BE2C (cell line): ENCODE measurements at regions not wholly inside any gene's neighbourhood (a gene's known extent, or its start where the extent isn't known, plus 50 kb on each side); places are given as distances from the start of the nearest gene placed in this dataset.

ENCODE experiments used
- DNase-seq: peaks from one replicate; pipeline ENCODE4 v3.0.0-alpha.2; 2020
- H3K27me3 ChIP-seq: fragments of 250-450 bp; sonication (Bioruptor Pico); 2 replicates; pipeline ENCODE4 v1.5.1; 2020; ENCODE audit warnings: mild to moderate bottlenecking
- H3K36me3 ChIP-seq: fragments of 250-450 bp; sonication (Bioruptor Pico); 2 replicates; pipeline ENCODE4 v1.5.1; 2020; ENCODE audit warnings: mild to moderate bottlenecking
- H3K4me1 ChIP-seq: fragments of 250-450 bp; sonication (Bioruptor Pico); 2 replicates; pipeline ENCODE4 v1.5.1; 2020
- H3K4me3 ChIP-seq: 2 replicates; pipeline ENCODE4 v1.5.1; 2011; ENCODE audit warnings: low read depth, low read length
- H3K9me3 ChIP-seq: fragments of 250-450 bp; sonication (Bioruptor Pico); 2 replicates; pipeline ENCODE4 v1.5.1; 2020
- TF ChIP-seq, protein P1 (sequence below): IDR thresholded peaks from 2 replicates; pipeline ENCODE4 v1.5.1; 2012; ENCODE audit warnings: mild to moderate bottlenecking, low read depth, low read length

- H3K4me1 ChIP-seq = no peaks in the 10 kb centered on the region
- TF ChIP-seq, protein P1, sequence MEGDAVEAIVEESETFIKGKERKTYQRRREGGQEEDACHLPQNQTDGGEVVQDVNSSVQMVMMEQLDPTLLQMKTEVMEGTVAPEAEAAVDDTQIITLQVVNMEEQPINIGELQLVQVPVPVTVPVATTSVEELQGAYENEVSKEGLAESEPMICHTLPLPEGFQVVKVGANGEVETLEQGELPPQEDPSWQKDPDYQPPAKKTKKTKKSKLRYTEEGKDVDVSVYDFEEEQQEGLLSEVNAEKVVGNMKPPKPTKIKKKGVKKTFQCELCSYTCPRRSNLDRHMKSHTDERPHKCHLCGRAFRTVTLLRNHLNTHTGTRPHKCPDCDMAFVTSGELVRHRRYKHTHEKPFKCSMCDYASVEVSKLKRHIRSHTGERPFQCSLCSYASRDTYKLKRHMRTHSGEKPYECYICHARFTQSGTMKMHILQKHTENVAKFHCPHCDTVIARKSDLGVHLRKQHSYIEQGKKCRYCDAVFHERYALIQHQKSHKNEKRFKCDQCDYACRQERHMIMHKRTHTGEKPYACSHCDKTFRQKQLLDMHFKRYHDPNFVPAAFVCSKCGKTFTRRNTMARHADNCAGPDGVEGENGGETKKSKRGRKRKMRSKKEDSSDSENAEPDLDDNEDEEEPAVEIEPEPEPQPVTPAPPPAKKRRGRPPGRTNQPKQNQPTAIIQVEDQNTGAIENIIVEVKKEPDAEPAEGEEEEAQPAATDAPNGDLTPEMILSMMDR = no peak
- no peak for DNase-seq
- no peak overlapping the region for H3K4me3 ChIP-seq
- no peaks in the 10 kb centered on the region for H3K9me3 ChIP-seq
- H3K27me3 ChIP-seq = no peaks in the 10 kb centered on the region; the same call in 1 of the 2 replicates
- H3K36me3 ChIP-seq = no peaks in the 10 kb centered on the region
Measured at GRCh38 chr2:6408057-6408456, 457.6 kb downstream of the CMPK2 start.

DNA sequence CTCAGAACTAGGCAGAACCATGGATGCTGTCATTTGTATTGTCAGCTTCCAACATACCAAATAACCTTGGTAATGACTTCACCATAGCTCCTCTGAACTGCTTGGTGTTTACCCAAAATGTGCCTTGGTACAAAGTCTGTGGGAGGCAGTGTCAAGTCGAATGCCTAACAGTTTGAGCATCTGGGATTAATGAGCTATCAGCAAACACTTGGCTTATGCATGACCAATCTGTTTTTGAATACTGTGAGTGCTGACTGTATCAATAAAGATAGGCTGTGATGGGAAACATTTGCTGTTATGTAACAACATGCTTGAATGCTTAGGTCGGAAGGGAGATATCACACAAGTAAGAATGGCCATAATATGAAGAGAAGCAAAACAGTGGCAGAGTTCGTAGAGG is 455.4 kb downstream of the CMPK2 start:
- TF ChIP-seq, protein P1 = no peak
- H3K4me3 ChIP-seq = no peak overlapping the region
- H3K36me3 ChIP-seq = no peaks in the 10 kb centered on the region
- H3K9me3 ChIP-seq = no peaks in the 10 kb centered on the region
- no peak for DNase-seq
- H3K4me1 ChIP-seq = no peaks in the 10 kb centered on the region
- no peaks in the 10 kb centered on the region; the same call in 1 of the 2 replicates for H3K27me3 ChIP-seq

GRCh38 chr2:6412533-6413091 is 453.1 kb downstream of the CMPK2 start:
- no peak overlapping the region for H3K4me3 ChIP-seq
- no peaks in the 10 kb centered on the region for H3K9me3 ChIP-seq
- no peaks in the 10 kb centered on the region; the same call in 1 of the 2 replicates for H3K27me3 ChIP-seq
- no peaks in the 10 kb centered on the region for H3K4me1 ChIP-seq
- H3K36me3 ChIP-seq = no peaks in the 10 kb centered on the region
- DNase-seq = no peak
- TF ChIP-seq, protein P1 = no peak

GRCh38 chr2:6417050-6417449 is 448.7 kb downstream of the CMPK2 start:
- no peaks in the 10 kb centered on the region for H3K9me3 ChIP-seq
- H3K4me3 ChIP-seq = no peak overlapping the region
- no peaks in the 10 kb centered on the region for H3K27me3 ChIP-seq
- H3K36me3 ChIP-seq = no peaks in the 10 kb centered on the region
- H3K4me1 ChIP-seq = no peaks in the 10 kb centered on the region
- no peak for DNase-seq
- TF ChIP-seq, protein P1 = no peak

- no peak for DNase-seq
- Histone ChIP-seq H3K9me3 (no peaks in the 10 kb centered on the region), H3K4me1 (no peaks in the 10 kb centered on the region), H3K36me3 (no peaks in the 10 kb centered on the region), H3K27me3 (no peaks in the 10 kb centered on the region), H3K4me3 (no peak overlapping the region)
- TF ChIP-seq, protein P1 = no peak
Measured at GRCh38 chr2:6418291-6418690, 447.4 kb downstream of the CMPK2 start.

DNA sequence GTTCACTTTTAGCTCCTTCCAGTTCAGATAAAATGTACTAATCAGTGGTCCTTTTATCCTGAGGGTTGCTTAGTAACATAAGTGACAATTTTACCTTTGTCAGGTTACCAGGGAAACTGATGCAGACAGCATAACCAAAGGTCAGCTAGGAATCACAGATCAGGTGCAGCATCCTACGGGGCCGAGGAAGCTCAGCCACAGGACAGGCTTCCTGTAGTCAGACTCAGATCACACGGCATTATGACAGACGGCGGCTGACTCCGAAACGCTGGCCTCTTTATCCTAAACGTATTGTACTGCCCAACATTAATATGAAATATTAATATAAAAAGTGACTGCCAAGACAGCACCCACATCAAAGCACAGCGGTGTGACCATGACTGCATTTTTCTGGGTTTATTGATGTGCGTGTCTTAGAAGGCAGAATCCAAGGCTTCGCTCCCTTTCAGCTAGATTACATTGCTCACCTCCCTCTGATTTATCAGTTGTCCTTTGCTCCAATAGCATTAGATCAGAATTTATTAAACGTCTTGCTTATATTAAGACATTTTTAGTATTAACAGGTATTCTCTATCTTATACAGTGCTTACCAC is 444.5 kb downstream of the CMPK2 start:
- H3K4me3 ChIP-seq = no peak overlapping the region
- no peaks in the 10 kb centered on the region for H3K36me3 ChIP-seq
- no peaks in the 10 kb centered on the region for H3K4me1 ChIP-seq
- H3K27me3 ChIP-seq = no peaks in the 10 kb centered on the region
- H3K9me3 ChIP-seq = no peaks in the 10 kb centered on the region
- TF ChIP-seq, protein P1 = no peak
- no peak for DNase-seq
